H1 (cell line): ENCODE measurements at regions not wholly inside any gene's neighbourhood (a gene's known extent, or its start where the extent isn't known, plus 50 kb on each side); places are given as distances from the start of the nearest gene placed in this dataset.

ENCODE experiments used
- CTCF ChIA-PET: fragments of 300-600 bp; sonication (Branson Sonifier 250); formaldehyde crosslinking; loops from one replicate; lab custom pipeline; 2021; ENCODE audit not compliant: partially characterized antibody; lab: Charles Lee
- POLR2A ChIA-PET: fragments of 300-600 bp; sonication (Branson Sonifier 250); formaldehyde crosslinking; loops from one replicate; lab custom pipeline; 2021; ENCODE audit warnings: inconsistent platforms; ENCODE audit not compliant: partially characterized antibody; lab: Charles Lee
- DNase-seq, 2 experiments: peaks; one replicate each; pipeline versions ENCODE4 v3.0.0 to v3.0.0-alpha.2; 2010 to 2022; ENCODE audit warnings: low spot score in 2 of 2, low read depth in 1 of 2, mixed read lengths in 1 of 2
- FAIRE-seq: peaks from 2 replicates; lab custom pipeline; 2011; peaks lifted over from hg19 to GRCh38; lab: Jason Lieb, UNC
- H2AFZ ChIP-seq: 2 replicates; pipeline ENCODE4 v1.8.1; 2012; ENCODE audit warnings: low read length, inconsistent platforms
- H2AK5ac ChIP-seq: 2 replicates; pipeline ENCODE4 v1.6.1; 2013; ENCODE audit warnings: low read depth, low read length
- H2BK120ac ChIP-seq: replicated peaks from 2 replicates; pipeline ENCODE3; 2013; ENCODE audit warnings: low read depth, low read length, inconsistent platforms
- H2BK12ac ChIP-seq: 2 replicates; pipeline ENCODE4 v1.6.1; 2013; ENCODE audit warnings: low read depth, low read length
- H2BK15ac ChIP-seq: 2 replicates; pipeline ENCODE4 v1.6.1; 2013; ENCODE audit warnings: low read length
- H2BK20ac ChIP-seq: 2 replicates; pipeline ENCODE4 v1.6.1; 2013; ENCODE audit warnings: low read length
- H2BK5ac ChIP-seq: 2 replicates; pipeline ENCODE4 v1.6.1; 2013; ENCODE audit warnings: low read depth, low read length
- H3K14ac ChIP-seq: 2 replicates; pipeline ENCODE4 v1.6.1; 2013; ENCODE audit warnings: inconsistent platforms; ENCODE audit not compliant: insufficient read length
- H3K18ac ChIP-seq: 2 replicates; pipeline ENCODE4 v1.6.1; 2013; ENCODE audit warnings: low read length; ENCODE audit errors: extremely low read depth
- H3K23ac ChIP-seq: 2 replicates; pipeline ENCODE4 v1.6.1; 2013; ENCODE audit warnings: inconsistent platforms; ENCODE audit not compliant: insufficient read length
- H3K23me2 ChIP-seq: 2 replicates; pipeline ENCODE4 v1.6.1; 2013; ENCODE audit warnings: low read depth, low read length
- H3K27ac ChIP-seq: 2 replicates; pipeline ENCODE4 v1.6.1; 2011; ENCODE audit warnings: low read depth, low read length, inconsistent platforms
- H3K27me3 ChIP-seq, 4 experiments: replicated peaks in 1 of 4; 1 replicate in 1 of 4; 2 replicates in 3 of 4; pipeline versions ENCODE4 v1.6.1 to v1.8.1; 2011 to 2013; ENCODE audit warnings: low read length in 3 of 4, mild to moderate bottlenecking in 3 of 4, inconsistent platforms in 2 of 4, mixed read lengths in 2 of 4, moderate library complexity in 1 of 4; ENCODE audit not compliant: control insufficient read depth in 3 of 4, insufficient read depth in 3 of 4; ENCODE audit errors: extremely low read depth in 1 of 4
- H3K36me3 ChIP-seq, 4 experiments: 2 replicates each; pipeline versions ENCODE4 v1.6.1 to v1.8.1; 2011 to 2013; ENCODE audit warnings: mild to moderate bottlenecking in 4 of 4, low read length in 3 of 4, moderate library complexity in 2 of 4, control low read depth in 1 of 4, inconsistent platforms in 1 of 4; ENCODE audit not compliant: insufficient read depth in 4 of 4, control insufficient read depth in 2 of 4
- H3K4ac ChIP-seq: replicated peaks from 2 replicates; pipeline ENCODE3; 2013; ENCODE audit warnings: low read length, low read depth, mixed read lengths, inconsistent platforms; ENCODE audit not compliant: insufficient read length
- H3K4me1 ChIP-seq, 4 experiments: replicated peaks in 1 of 4; 1 replicate in 1 of 4; 2 replicates in 3 of 4; pipeline versions ENCODE4 v1.6.1 to v1.8.1; 2011 to 2013; ENCODE audit warnings: low read length in 3 of 4, inconsistent platforms in 2 of 4, mixed read lengths in 1 of 4; ENCODE audit not compliant: insufficient read depth in 4 of 4, control insufficient read depth in 3 of 4
- H3K4me2 ChIP-seq, 2 experiments: 2 replicates each; pipeline versions ENCODE4 v1.6.1 to v1.8.1; 2011 to 2013; ENCODE audit warnings: low read depth in 2 of 2, low read length in 2 of 2, control low read depth in 1 of 2, inconsistent platforms in 1 of 2, mild to moderate bottlenecking in 1 of 2; ENCODE audit not compliant: insufficient read depth in 1 of 2
- H3K4me3 ChIP-seq, 4 experiments: fragments of 200-600, 300-600 bp in 1 of 4; sonication (generic), shearing (Covaris generic), sonication (Bioruptor Twin) in 1 of 4; 2 replicates each; pipeline versions ENCODE4 v1.5.1 to v1.8.1; 2011 to 2016; ENCODE audit warnings: low read length in 4 of 4, low read depth in 3 of 4, control low read depth in 2 of 4, inconsistent platforms in 2 of 4, mild to moderate bottlenecking in 2 of 4, mixed read lengths in 1 of 4, moderate library complexity in 1 of 4; ENCODE audit not compliant: insufficient read depth in 2 of 4; ENCODE audit errors: extremely low read depth in 1 of 4
- H3K56ac ChIP-seq: replicated peaks from 2 replicates; pipeline ENCODE3; 2013; ENCODE audit warnings: low read depth, mild to moderate bottlenecking, mixed read lengths, low read length, inconsistent platforms; ENCODE audit not compliant: insufficient read length
- H3K79me1 ChIP-seq: 2 replicates; pipeline ENCODE4 v1.6.1; 2013; ENCODE audit warnings: low read depth, low read length, control low read depth
- H3K79me2 ChIP-seq, 2 experiments: 2 replicates each; pipeline versions ENCODE4 v1.6.1 to v1.8.1; 2012 to 2013; ENCODE audit warnings: low read length in 2 of 2, mild to moderate bottlenecking in 2 of 2, inconsistent platforms in 1 of 2; ENCODE audit not compliant: insufficient read depth in 2 of 2, control insufficient read depth in 1 of 2
- H3K9ac ChIP-seq, 4 experiments: replicated peaks in 1 of 4; 1 replicate in 1 of 4; 2 replicates in 3 of 4; pipeline versions ENCODE4 v1.6.1 to v1.8.1; 2011 to 2013; ENCODE audit warnings: low read depth in 3 of 4, low read length in 3 of 4, control low read depth in 2 of 4, mild to moderate bottlenecking in 2 of 4, moderate library complexity in 2 of 4, inconsistent platforms in 1 of 4; ENCODE audit errors: extremely low read depth in 1 of 4
- H3K9me3 ChIP-seq, 2 experiments: 2 replicates each; pipeline versions ENCODE4 v1.6.1 to v1.8.1; 2012 to 2013; ENCODE audit warnings: mild to moderate bottlenecking in 2 of 2, moderate library complexity in 2 of 2, control low read depth in 1 of 2, inconsistent platforms in 1 of 2, low read depth in 1 of 2, low read length in 1 of 2, mixed read lengths in 1 of 2; ENCODE audit not compliant: insufficient read depth in 2 of 2
- H4K20me1 ChIP-seq, 2 experiments: replicated peaks in 1 of 2; 2 replicates each; pipeline versions ENCODE3 to v1.8.1; 2011 to 2013; ENCODE audit warnings: inconsistent platforms in 2 of 2, low read length in 2 of 2, mild to moderate bottlenecking in 1 of 2; ENCODE audit not compliant: insufficient read depth in 2 of 2, control insufficient read depth in 1 of 2
- H4K5ac ChIP-seq: 2 replicates; pipeline ENCODE4 v1.6.1; 2013; ENCODE audit warnings: low read length, low read depth, mixed read lengths, inconsistent platforms; ENCODE audit not compliant: insufficient read length
- H4K8ac ChIP-seq: 2 replicates; pipeline ENCODE4 v1.8.0; 2013; ENCODE audit warnings: mild to moderate bottlenecking, moderate library complexity, low read length, inconsistent platforms; ENCODE audit not compliant: insufficient read depth; ENCODE audit errors: extremely low read depth
- H4K91ac ChIP-seq: replicated peaks from 2 replicates; pipeline ENCODE3; 2013; ENCODE audit warnings: low read length, mixed read lengths, inconsistent platforms; ENCODE audit not compliant: insufficient read length
- ASH2L ChIP-seq: fragments of 200-600, 300-600 bp; sonication (generic); IDR thresholded peaks from one replicate; pipeline ENCODE4 v1.7.1; 2017; ENCODE audit warnings: low read length
- ATF2 ChIP-seq: IDR thresholded peaks from 2 replicates; pipeline ENCODE4 v1.6.1; 2012; ENCODE audit warnings: low read length, inconsistent platforms
- ATF3 ChIP-seq: IDR thresholded peaks from 2 replicates; pipeline ENCODE4 v1.6.1; 2011; ENCODE audit warnings: low read depth, mild to moderate bottlenecking, low read length; ENCODE audit not compliant: insufficient read depth
- BRCA1 ChIP-seq: IDR thresholded peaks from 2 replicates; pipeline ENCODE4 v1.6.1; 2012; ENCODE audit warnings: low read depth, low read length, improper control_type of control experiment
- CBX5 ChIP-seq: fragments of 300-800, 300-1000 bp; sonication (generic); IDR thresholded peaks from 2 replicates; pipeline ENCODE4 v1.7.1; 2016; ENCODE audit warnings: antibody characterized with exemption, low read length, low read depth
- CREB1 ChIP-seq: IDR thresholded peaks from 2 replicates; pipeline ENCODE4 v1.6.1; 2012; ENCODE audit warnings: inconsistent platforms
- EP300 ChIP-seq, 2 experiments: IDR thresholded peaks; 1 replicate in 1 of 2; 2 replicates in 1 of 2; pipeline ENCODE4 v1.6.1; 2011 to 2012; ENCODE audit warnings: low read depth in 2 of 2, low read length in 2 of 2, mild to moderate bottlenecking in 2 of 2, borderline replicate concordance in 1 of 2, inconsistent platforms in 1 of 2, moderate library complexity in 1 of 2
- FOSL1 ChIP-seq: IDR thresholded peaks from 2 replicates; pipeline ENCODE4 v1.6.1; 2011; ENCODE audit warnings: mild to moderate bottlenecking, low read depth, low read length, moderate library complexity; ENCODE audit not compliant: insufficient read depth
- KDM4A ChIP-seq: IDR thresholded peaks from one replicate; pipeline ENCODE4 v1.7.1; 2012; ENCODE audit warnings: low read depth, mild to moderate bottlenecking, moderate library complexity, low read length, inconsistent platforms; ENCODE audit not compliant: severe bottlenecking
- NANOG ChIP-seq: IDR thresholded peaks from 2 replicates; pipeline ENCODE4 v1.6.1; 2011; ENCODE audit warnings: low read length, low read depth, mild to moderate bottlenecking, inconsistent platforms; ENCODE audit not compliant: insufficient read depth, poor library complexity, severe bottlenecking
- POLR2AphosphoS5 ChIP-seq: IDR thresholded peaks from 2 replicates; pipeline ENCODE4 v1.6.1; 2011; ENCODE audit warnings: low read depth, low read length
- SP4 ChIP-seq: IDR thresholded peaks from 2 replicates; pipeline ENCODE4 v1.6.1; 2012; ENCODE audit warnings: low read length, inconsistent platforms
- TEAD4 ChIP-seq: IDR thresholded peaks from 2 replicates; pipeline ENCODE4 v1.6.1; 2012; ENCODE audit warnings: low read depth, low read length, inconsistent platforms, mixed read lengths
- WGBS, 2 experiments: shearing (Covaris generic) in 1 of 2; methylation state at CpG; one replicate each; pipeline versions ENCODE4 v1.1.6 to v1.1.7; 2013 to 2015; ENCODE audit warnings: low lambda C conversion rate in 2 of 2, mixed read lengths in 2 of 2, inconsistent platforms in 1 of 2, low coverage in 1 of 2, missing lambda C conversion rate in 1 of 2; ENCODE audit not compliant: insufficient replicate concordance in 2 of 2, insufficient coverage in 1 of 2, insufficient read length in 1 of 2; ENCODE audit errors: extremely low coverage in 1 of 2, missing lambda C conversion rate in 1 of 2; 5-methylcytosine and 5-hydroxymethylcytosine counted together

- Histone ChIP-seq H3K9me3 (no peaks in the 10 kb centered on the region), H3K4me2 (no peak overlapping the region), H3K4me3 (no peak overlapping the region), H3K27ac (no peak overlapping the region), H3K23ac (no peak overlapping the region), H3K79me2 (no peaks in the 10 kb centered on the region), H2BK12ac (no peak overlapping the region), H4K91ac (no peak overlapping the region), H3K27me3 (no peaks in the 10 kb centered on the region), H3K9ac (no peak overlapping the region), H2BK5ac (no peak overlapping the region), H4K8ac (no peak overlapping the region), H2BK20ac (no peak overlapping the region), H2AK5ac (no peak overlapping the region), H4K20me1 (no peaks in the 10 kb centered on the region), H3K56ac (no peak overlapping the region), H2BK120ac (no peak overlapping the region), H3K4me1 (peaks cover 0 to 7% (median 0%) of the 10 kb centered on the region in 4 experiments; a peak in 1 of 7 replicates), H3K79me1 (no peaks in the 10 kb centered on the region), H3K36me3 (no peaks in the 10 kb centered on the region), H2AFZ (no peak overlapping the region), H3K23me2 (no peaks in the 10 kb centered on the region), H3K18ac (no peak overlapping the region), H3K14ac (no peak overlapping the region), H2BK15ac (no peak overlapping the region), H3K4ac (no peak overlapping the region), H4K5ac (no peak overlapping the region)
- FAIRE-seq = no peak
- ChIA-PET CTCF (no interaction called here), POLR2A (no interaction called here)
- WGBS, 2 experiments = 91% methylated on average over 4 of the region's 4 CpGs; no CpG with 5 or more reads in 1 of the 2 experiments
- DNase-seq = no peak
- TF ChIP-seq ATF2 = no peak
- TF ChIP-seq CREB1 = no peak
- TF ChIP-seq CBX5 = no peak
- no peak for TF ChIP-seq FOSL1
- no peak for TF ChIP-seq ASH2L
- TF ChIP-seq EP300 (IDR thresholded peaks at IDR 0.05; ENCODE audit: borderline replicate concordance in 1 of 2, low read depth in 2 of 2, low read length in 2 of 2) = no peak
- TF ChIP-seq SP4 = no peak
- no peak for TF ChIP-seq POLR2AphosphoS5
- no peak for TF ChIP-seq TEAD4
- TF ChIP-seq NANOG = no peak
- TF ChIP-seq KDM4A = no peak
- TF ChIP-seq BRCA1 = no peak
- no peak for TF ChIP-seq ATF3
These were observed 412.9 kb upstream of the GRM7 start for GRCh38 chr3:6448011-6448410.
